RWPE1 (cell line): ENCODE measurements at regions not wholly inside any gene's neighbourhood (a gene's known extent, or its start where the extent isn't known, plus 50 kb on each side); places are given as distances from the start of the nearest gene placed in this dataset.

Experiments
- CTCF ChIA-PET: fragments of 350-600 bp; sonication (Branson Sonifier 250); formaldehyde crosslinking; extraction: SDS; loops from one replicate; lab custom pipeline; 2021; lab: Yijun Ruan, JAX
- POLR2A ChIA-PET: fragments of 400-600 bp; formaldehyde crosslinking; extraction: SDS; loops from one replicate; lab custom pipeline; 2020; ENCODE audit warnings: antibody characterized with exemption; ENCODE audit not compliant: low non-redundant PET; lab: Yijun Ruan, JAX
- DNase-seq: peaks from one replicate; pipeline ENCODE4 v3.0.0; 2012; ENCODE audit warnings: low spot score
- H3K27ac ChIP-seq: fragments of 450-650 bp; 2 replicates; pipeline ENCODE4 v1.5.1; 2017
- TF ChIP-seq, protein P1 (sequence below): fragments of 450-650 bp; conservative IDR thresholded peaks from 2 replicates; pipeline ENCODE4 v1.5.1; 2017; ENCODE audit warnings: low read depth, mild to moderate bottlenecking

DNA sequence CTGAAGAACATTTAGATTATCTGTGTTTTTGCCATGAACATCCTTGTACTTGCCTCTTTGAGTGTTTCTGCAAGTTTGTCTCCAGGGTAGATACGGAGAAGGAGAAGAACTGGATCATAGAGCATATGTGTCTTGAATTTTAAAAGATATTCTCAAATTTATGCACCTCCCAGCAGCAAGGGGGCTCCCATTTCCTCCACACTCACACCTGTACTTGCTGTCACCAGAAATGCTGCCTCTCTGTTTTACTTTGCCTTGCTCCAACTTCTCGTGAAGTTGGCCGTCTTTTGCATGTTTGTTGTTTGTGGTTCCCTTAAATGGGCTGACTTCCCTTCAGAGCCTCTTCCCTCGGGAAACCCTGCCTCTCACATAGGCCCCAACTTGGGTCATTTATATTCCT, 171.0 kb downstream of the TFAP2C start:
- CTCF ChIA-PET: interaction anchor here (0.6 kb wide), 1 partner anchor 171 kb away, joined by 6 read pairs; the partner anchor contains the start of gene TFAP2C
- no peak overlapping the region for H3K27ac ChIP-seq
- DNase-seq: no peak
- POLR2A ChIA-PET: no interaction called here
- TF ChIP-seq, protein P1, sequence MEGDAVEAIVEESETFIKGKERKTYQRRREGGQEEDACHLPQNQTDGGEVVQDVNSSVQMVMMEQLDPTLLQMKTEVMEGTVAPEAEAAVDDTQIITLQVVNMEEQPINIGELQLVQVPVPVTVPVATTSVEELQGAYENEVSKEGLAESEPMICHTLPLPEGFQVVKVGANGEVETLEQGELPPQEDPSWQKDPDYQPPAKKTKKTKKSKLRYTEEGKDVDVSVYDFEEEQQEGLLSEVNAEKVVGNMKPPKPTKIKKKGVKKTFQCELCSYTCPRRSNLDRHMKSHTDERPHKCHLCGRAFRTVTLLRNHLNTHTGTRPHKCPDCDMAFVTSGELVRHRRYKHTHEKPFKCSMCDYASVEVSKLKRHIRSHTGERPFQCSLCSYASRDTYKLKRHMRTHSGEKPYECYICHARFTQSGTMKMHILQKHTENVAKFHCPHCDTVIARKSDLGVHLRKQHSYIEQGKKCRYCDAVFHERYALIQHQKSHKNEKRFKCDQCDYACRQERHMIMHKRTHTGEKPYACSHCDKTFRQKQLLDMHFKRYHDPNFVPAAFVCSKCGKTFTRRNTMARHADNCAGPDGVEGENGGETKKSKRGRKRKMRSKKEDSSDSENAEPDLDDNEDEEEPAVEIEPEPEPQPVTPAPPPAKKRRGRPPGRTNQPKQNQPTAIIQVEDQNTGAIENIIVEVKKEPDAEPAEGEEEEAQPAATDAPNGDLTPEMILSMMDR: no peak

DNA sequence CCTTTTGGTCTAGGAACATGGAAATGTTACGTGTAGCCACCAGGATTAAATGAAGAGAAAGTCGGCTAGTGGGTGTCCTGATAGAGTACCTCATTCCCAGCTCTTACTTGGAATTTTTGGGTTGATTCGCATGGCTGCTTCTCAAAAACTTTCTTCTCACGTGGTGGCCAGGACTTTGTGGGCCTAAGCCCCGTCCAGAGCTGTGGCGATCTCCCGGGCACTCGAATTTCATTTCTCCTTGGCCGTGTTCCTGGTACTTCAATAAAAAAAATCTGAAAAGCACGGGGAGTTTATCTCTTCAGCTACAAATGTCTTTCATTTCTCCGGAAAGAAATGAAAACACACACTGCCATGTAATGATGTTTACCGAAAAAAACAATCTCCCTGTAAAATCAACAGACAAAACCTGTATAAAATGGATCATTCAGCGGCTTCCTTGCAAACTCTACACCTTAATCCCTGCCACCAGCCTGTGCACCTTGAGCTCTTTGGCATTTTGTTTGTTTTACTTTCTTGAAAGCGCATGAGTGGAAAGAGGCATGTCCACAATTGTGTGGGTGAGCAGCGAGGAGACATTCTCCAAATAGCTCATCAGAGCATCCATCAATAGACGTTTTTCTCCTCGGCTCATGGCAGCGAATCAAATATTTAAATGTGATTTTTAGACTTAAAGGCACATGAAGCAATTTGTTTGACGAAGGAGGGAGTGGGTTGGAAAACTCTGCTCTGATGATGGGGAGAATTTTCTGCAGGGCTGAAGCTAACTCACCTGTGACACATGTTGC, 173.1 kb downstream of the TFAP2C start:
- CTCF ChIA-PET: no interaction called here
- TF ChIP-seq, protein P1: no peak
- no peak for DNase-seq
- POLR2A ChIA-PET: no interaction called here
- H3K27ac ChIP-seq: no peak overlapping the region

DNA sequence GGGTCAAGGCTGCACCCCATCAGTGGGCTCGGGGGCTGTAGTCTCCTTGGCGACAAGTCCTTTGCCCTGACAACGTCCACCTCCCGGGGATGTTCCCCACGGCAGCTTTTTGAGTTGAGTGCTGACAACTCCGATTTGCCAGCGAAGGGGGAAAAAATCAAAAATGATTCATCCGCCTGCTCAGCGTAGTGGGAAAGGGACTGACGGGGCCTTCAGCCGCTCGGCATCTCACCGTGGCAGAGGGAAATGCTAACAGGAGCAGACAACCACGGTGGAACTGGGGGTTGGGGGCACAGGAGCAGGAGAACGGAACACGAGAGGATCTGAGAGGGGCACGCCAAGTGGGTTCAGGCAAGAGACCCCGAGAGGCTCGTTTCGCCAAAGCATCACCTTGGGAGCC, 173.7 kb downstream of the TFAP2C start:
- no peak overlapping the region for H3K27ac ChIP-seq
- TF ChIP-seq, protein P1: no peak
- CTCF ChIA-PET: interaction anchor here (0.9 kb wide), 1 partner anchor 369 kb away, joined by 4 read pairs; no protein-coding TSS in a partner anchor
- no peak for DNase-seq
- POLR2A ChIA-PET: no interaction called here

DNA sequence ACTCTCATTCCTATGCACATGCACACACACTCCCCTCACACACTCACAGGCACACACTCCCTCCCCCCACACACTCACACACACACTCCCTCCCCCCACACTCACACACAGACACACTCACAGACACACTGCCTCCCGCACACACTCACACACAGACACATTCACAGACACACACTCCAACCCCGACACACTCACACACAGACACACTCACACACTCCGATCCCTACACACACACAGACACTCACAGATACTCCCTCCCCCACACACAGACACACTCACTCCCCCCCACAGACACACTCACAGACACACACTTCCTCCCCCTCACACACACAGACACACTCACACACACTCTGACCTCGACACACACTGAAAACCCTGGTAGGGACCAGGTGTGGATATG, 176.2 kb downstream of the TFAP2C start:
- ChIA-PET CTCF (no interaction called here), POLR2A (no interaction called here)
- H3K27ac ChIP-seq: no peak overlapping the region
- DNase-seq: no peak
- TF ChIP-seq, protein P1: no peak

DNA sequence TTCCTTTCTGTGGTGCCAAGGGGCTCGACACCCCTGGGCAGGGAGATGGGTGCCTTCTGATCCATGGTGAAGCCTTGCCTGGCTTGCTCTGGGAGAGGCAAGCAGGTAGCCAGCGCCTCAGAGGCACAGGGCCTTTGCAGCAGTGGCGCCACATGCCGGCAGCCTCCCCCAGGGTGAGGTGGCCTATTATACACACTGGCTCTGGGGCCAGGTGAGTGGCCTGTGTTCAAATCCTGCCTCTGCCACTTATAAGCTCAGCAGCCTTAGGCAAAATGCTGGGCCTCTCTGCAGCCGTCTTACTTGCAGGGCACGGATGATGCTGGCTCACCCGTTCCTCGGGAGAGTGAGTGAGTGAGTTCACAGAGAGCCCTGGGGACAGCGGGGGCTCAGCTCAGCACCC, 176.9 kb downstream of the TFAP2C start:
- ChIA-PET CTCF (interaction anchor here (0.6 kb wide), 1 partner anchor 273 kb away, joined by 4 read pairs; no protein-coding TSS in a partner anchor), POLR2A (no interaction called here)
- DNase-seq: no peak
- TF ChIP-seq, protein P1: no peak
- H3K27ac ChIP-seq: no peak overlapping the region

DNA sequence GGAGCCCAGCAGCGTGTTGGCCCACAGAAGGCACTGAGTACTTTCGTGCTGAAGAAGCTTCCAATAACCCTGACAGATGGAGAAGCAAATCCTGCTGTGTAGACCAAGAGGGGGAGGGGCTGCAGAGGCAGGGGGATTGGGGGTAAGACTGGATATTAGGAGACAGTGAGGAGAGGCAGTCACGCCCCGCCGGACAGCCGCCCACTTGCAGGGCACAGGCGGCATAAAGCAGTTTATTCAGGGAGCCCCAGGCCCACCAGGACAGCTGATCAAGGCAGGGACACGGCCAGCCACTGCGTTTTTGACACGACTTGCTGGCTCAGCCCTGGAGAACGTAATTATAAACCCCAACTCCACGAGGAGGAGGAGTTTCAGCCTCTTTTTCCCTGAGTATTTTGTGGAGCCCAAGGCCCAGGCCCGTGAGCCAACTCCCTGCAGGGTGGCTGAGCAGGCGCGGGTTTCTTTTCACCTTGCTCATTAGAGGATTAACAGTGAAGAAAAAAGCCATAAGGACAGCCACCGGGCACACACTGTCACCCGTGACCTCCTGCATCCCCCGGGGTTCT, 177.9 kb downstream of the TFAP2C start:
- ChIA-PET POLR2A (no interaction called here), CTCF (no interaction called here)
- TF ChIP-seq, protein P1: no peak
- no peak for DNase-seq
- H3K27ac ChIP-seq: no peak overlapping the region
